Stimulated activated CD4-positive, alpha-beta T cell treated with anti-CD3 and anti-CD28 coated beads, Interleukin-15, amount 100 ng/mL, for 24 hours (primary cell): ENCODE measurements at regions not wholly inside any gene's neighbourhood (a gene's known extent, or its start where the extent isn't known, plus 50 kb on each side); places are given as distances from the start of the nearest gene placed in this dataset.
"Not testable (repeated sequence)": the region's sequence is repeated elsewhere in the genome, so short reads cannot be mapped to it uniquely, and the experiment has no call there.

ENCODE experiments used
- DNase-seq: peaks from one replicate; pipeline ENCODE4 v3.0.0-alpha.2; 2020

GRCh38 chr1:58939666-58940370, 156.0 kb upstream of the JUN start:
- DNase-seq = no peak

GRCh38 chr1:58941471-58942289, 157.8 kb upstream of the JUN start:
- no peak for DNase-seq

- no peak for DNase-seq
Measured at GRCh38 chr1:58942759-58943191, 158.9 kb upstream of the JUN start.

- no peak for DNase-seq
Measured at GRCh38 chr1:58943776-58944175, 159.9 kb upstream of the JUN start.

GRCh38 chr1:58944439-58944838, 160.6 kb upstream of the JUN start:
- DNase-seq = no peak

GRCh38 chr1:58946390-58946789, 162.5 kb upstream of the JUN start:
- DNase-seq = no peak

GRCh38 chr1:58948671-58949070, 164.8 kb upstream of the JUN start:
- no peak for DNase-seq

- no peak for DNase-seq
Measured at GRCh38 chr1:58949551-58950220, 165.8 kb upstream of the JUN start.

GRCh38 chr1:58950897-58951296, 167.1 kb upstream of the JUN start:
- DNase-seq = no peak

- DNase-seq = not testable (repeated sequence)
Measured at GRCh38 chr1:58953951-58954350, 170.1 kb upstream of the JUN start.

- not testable (repeated sequence) for DNase-seq
Measured at GRCh38 chr1:58963287-58963686, 179.4 kb upstream of the JUN start.

GRCh38 chr1:58964428-58964827, 180.6 kb upstream of the JUN start:
- DNase-seq = no peak

GRCh38 chr1:58964880-58965279, 181.0 kb upstream of the JUN start:
- no peak for DNase-seq

- DNase-seq = no peak
Measured at GRCh38 chr1:58966103-58966916, 182.5 kb upstream of the JUN start.

- DNase-seq = no peak
Measured at GRCh38 chr1:58966917-58967740, 183.3 kb upstream of the JUN start.

GRCh38 chr1:58968360-58968952, 184.6 kb upstream of the JUN start:
- peak; percentile 19 for DNase-seq

GRCh38 chr1:58969176-58969575, 185.3 kb upstream of the JUN start:
- DNase-seq = not testable (repeated sequence)

- no peak for DNase-seq
Measured at GRCh38 chr1:58971629-58972140, 187.8 kb upstream of the JUN start.

GRCh38 chr1:58975888-58976287, 192.0 kb upstream of the JUN start:
- DNase-seq = no peak

GRCh38 chr1:58976294-58976693, 192.4 kb upstream of the JUN start:
- DNase-seq = no peak

- DNase-seq = no peak
Measured at GRCh38 chr1:58977598-58977997, 193.8 kb upstream of the JUN start.
